Duodenal mucosa (tissue), 2 donors: ENCODE measurements at regions not wholly inside any gene's neighbourhood (a gene's known extent, or its start where the extent isn't known, plus 50 kb on each side); places are given as distances from the start of the nearest gene placed in this dataset.

Experiments
- H3K27ac ChIP-seq: one replicate; pipeline ENCODE4 v1.7.0; 2013; ENCODE audit warnings: low read depth, low read length
- H3K27me3 ChIP-seq, 2 donors: one replicate each; pipeline ENCODE4 v1.7.0; 2013; ENCODE audit warnings: low read length in 2 of 2, control low read depth in 1 of 2; ENCODE audit not compliant: insufficient read depth in 2 of 2, control insufficient read depth in 1 of 2
- H3K36me3 ChIP-seq, 2 donors: one replicate each; pipeline ENCODE4 v1.7.0; 2013; ENCODE audit warnings: low read length in 2 of 2, control low read depth in 1 of 2; ENCODE audit not compliant: insufficient read depth in 2 of 2, control insufficient read depth in 1 of 2
- H3K4me1 ChIP-seq, 2 donors: one replicate each; pipeline ENCODE4 v1.7.0; 2013; ENCODE audit warnings: low read length in 2 of 2, control low read depth in 1 of 2; ENCODE audit not compliant: insufficient read depth in 2 of 2, control insufficient read depth in 1 of 2
- H3K4me3 ChIP-seq, 2 donors: one replicate each; pipeline ENCODE4 v1.7.0; 2013; ENCODE audit warnings: low read length in 2 of 2, low read depth in 1 of 2
- H3K9ac ChIP-seq, 2 donors: one replicate each; pipeline ENCODE4 v1.7.0; 2013; ENCODE audit warnings: low read length in 2 of 2, low read depth in 1 of 2
- H3K9me3 ChIP-seq, 2 donors: one replicate each; pipeline ENCODE4 v1.7.0; 2013; ENCODE audit warnings: low read length in 2 of 2, control low read depth in 1 of 2; ENCODE audit not compliant: control insufficient read depth in 1 of 2

GRCh38 chr6:26223650-26224546 lies 136.7 kb downstream of the HFE start:
- no peaks in the 10 kb centered on the region for H3K27me3 ChIP-seq
- H3K9me3 ChIP-seq: no peaks in the 10 kb centered on the region
- peak overlapping the region; percentile 87 for H3K27ac ChIP-seq
- H3K4me1 ChIP-seq: peaks cover 0 to 7% of the 10 kb centered on the region in 2 donors
- H3K9ac ChIP-seq: peak overlapping the region; percentile 77 to 81
- H3K4me3 ChIP-seq: peak overlapping the region; percentile 74 to 90
- H3K36me3 ChIP-seq: peaks cover 0 to 4% of the 10 kb centered on the region in 2 donors

GRCh38 chr6:26224547-26224912 lies 137.3 kb downstream of the HFE start:
- no peaks in the 10 kb centered on the region for H3K9me3 ChIP-seq
- H3K27me3 ChIP-seq: no peaks in the 10 kb centered on the region
- peaks cover 0 to 4% of the 10 kb centered on the region in 2 donors for H3K36me3 ChIP-seq
- peak overlapping the region; percentile 58 to 77 for H3K9ac ChIP-seq
- peak overlapping the region; percentile 71 for H3K27ac ChIP-seq
- H3K4me3 ChIP-seq: peak overlapping the region; percentile 74 to 90
- H3K4me1 ChIP-seq: peaks cover 0 to 7% of the 10 kb centered on the region in 2 donors

DNA sequence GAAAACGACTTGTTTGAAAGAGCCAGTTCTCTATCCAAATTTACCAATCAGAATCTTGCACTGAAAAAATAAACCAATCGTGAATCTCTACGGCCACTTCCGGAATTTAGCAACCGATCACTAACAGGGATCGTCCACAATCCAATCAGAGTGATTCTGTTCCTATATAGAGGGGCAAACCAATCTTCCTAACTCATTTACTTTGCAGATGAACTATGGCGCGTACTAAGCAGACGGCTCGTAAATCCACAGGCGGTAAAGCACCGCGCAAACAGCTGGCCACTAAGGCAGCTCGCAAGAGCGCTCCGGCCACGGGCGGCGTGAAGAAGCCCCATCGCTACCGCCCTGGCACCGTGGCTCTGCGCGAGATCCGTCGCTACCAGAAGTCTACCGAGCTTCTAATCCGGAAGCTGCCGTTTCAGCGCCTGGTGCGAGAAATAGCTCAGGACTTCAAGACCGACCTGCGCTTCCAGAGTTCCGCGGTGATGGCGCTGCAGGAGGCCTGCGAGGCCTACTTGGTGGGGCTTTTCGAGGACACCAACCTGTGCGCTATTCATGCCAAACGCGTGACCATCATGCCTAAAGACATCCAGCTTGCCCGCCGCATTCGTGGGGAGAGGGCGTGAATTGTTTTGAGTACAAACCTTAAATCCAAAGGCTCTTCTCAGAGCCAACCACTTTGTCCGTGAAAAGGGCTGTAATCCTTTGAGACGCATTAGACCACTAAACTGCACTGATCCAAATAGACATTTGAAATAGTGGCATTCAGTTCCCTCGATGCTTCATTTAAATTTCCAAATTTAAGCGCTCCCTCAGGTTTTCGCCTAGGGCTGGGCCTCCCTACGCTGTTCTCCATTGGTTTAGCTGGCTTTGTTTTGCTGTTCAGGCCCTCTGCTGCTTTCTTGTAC lies 138.0 kb downstream of the HFE start:
- Histone ChIP-seq H3K9ac (peak overlapping the region in 1 of 2 donors; percentile 58), H3K4me3 (peak overlapping the region; percentile 74 to 90), H3K4me1 (peaks cover 0 to 7% of the 10 kb centered on the region in 2 donors), H3K9me3 (no peaks in the 10 kb centered on the region), H3K27me3 (no peaks in the 10 kb centered on the region), H3K27ac (no peak overlapping the region), H3K36me3 (peaks cover 0 to 4% of the 10 kb centered on the region in 2 donors)

DNA sequence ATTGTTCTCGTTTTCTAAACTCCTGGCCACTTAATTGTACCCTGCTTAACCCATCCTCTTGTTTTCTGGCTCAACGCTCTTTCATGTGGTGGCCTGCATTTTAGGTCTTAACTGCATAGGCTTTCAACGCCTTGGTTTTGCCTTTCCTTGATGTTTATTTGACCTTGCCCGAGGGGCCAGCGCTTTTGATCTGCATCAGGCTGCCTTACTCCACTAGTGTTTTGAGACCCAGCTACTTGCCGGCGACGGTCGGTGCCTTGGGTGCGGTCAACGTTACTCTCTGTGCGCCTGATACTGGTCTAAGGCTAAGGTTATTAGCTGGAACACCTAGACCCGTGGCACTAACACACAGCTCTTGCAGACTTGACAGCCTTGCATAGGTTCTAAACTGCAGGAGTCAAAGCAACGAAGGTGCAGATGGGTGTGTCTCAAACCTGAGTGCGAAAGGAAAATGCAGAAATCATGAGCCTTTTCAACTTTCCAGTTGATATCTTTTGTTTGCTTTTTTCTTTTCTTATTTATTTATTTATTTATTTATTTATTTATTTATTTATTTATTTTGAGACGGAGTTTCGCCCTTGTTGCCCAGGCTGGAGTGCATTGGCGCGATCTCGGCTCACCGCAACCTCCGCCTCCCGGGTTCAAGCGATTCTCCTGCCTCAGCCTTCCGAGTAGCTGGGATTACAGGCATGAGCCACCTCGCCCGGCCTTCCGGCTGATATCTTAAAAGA lies 138.8 kb downstream of the HFE start:
- Histone ChIP-seq H3K4me3 (no peak overlapping the region), H3K27me3 (no peaks in the 10 kb centered on the region), H3K9me3 (no peaks in the 10 kb centered on the region), H3K36me3 (peaks cover 0 to 4% of the 10 kb centered on the region in 2 donors), H3K27ac (no peak overlapping the region), H3K9ac (no peak overlapping the region), H3K4me1 (peaks cover 0 to 7% of the 10 kb centered on the region in 2 donors)

- no peak overlapping the region for H3K9ac ChIP-seq
- H3K4me1 ChIP-seq: peaks cover 0 to 7% of the 10 kb centered on the region in 2 donors
- H3K4me3 ChIP-seq: no peak overlapping the region
- no peaks in the 10 kb centered on the region for H3K9me3 ChIP-seq
- H3K27ac ChIP-seq: no peak overlapping the region
- H3K27me3 ChIP-seq: no peaks in the 10 kb centered on the region
- peaks cover 0 to 4% of the 10 kb centered on the region in 2 donors for H3K36me3 ChIP-seq
Observed at GRCh38 chr6:26226579-26226967, 138.4 kb upstream of the BTN3A2 start.

DNA sequence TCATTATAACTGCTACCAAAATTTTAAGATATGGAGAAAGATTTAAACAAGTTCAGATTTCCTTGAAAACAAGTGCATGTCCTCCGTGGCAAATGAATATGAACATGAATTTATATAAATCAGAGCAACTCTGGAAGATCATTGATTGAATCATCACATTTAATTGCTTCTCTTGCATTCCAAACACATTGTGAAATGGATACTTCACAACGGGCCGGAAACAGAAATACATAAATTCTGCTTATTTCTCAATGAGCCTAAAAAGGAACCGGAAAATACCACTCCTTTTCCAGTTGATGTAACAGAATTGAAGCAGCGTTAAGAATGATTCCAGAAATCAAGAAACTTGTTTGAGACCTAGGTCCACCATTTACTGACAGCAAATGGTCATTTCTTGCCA lies 134.6 kb upstream of the BTN3A2 start:
- H3K9me3 ChIP-seq: no peaks in the 10 kb centered on the region
- peaks cover 0 to 3% of the 10 kb centered on the region in 2 donors for H3K27me3 ChIP-seq
- H3K4me1 ChIP-seq: peaks cover under 1 to 6% of the 10 kb centered on the region in 2 donors
- H3K27ac ChIP-seq: no peak overlapping the region
- no peak overlapping the region for H3K4me3 ChIP-seq
- peaks cover 0 to under 1% of the 10 kb centered on the region in 2 donors for H3K36me3 ChIP-seq
- no peak overlapping the region for H3K9ac ChIP-seq

DNA sequence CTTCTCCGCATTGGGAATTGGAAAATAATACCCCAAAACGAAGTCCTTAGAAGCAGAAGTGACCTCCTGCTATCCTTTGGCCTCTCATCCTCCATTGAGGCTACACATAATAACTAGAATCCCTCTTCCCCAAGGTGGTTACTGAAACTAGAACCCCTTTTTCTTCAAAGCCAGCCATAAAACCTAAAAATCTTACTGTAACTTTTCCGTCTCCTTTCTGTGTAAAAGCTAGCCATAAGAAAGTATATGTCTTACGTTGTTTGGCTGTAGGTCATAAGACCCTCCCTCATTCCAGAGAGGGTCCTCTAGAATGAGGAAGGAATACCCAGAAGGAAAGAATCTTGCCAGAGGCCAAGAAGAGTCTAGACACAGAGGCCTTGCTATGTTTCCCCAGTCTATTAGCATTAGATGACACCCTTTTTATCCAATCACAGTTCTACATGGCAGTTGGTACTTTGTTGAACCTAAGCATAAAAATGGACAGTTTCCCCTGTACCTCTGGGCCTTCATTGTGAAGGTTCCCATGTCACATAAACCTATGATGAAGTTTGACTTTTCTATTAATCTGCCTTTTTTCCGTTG lies 133.9 kb upstream of the BTN3A2 start:
- H3K9ac ChIP-seq: no peak overlapping the region
- H3K27ac ChIP-seq: no peak overlapping the region
- peaks cover 0 to 6% of the 10 kb centered on the region in 2 donors for H3K4me1 ChIP-seq
- H3K9me3 ChIP-seq: no peaks in the 10 kb centered on the region
- no peak overlapping the region for H3K4me3 ChIP-seq
- H3K27me3 ChIP-seq: peaks cover 0 to 3% of the 10 kb centered on the region in 2 donors
- no peaks in the 10 kb centered on the region for H3K36me3 ChIP-seq

GRCh38 chr6:26232306-26232939 lies 132.6 kb upstream of the BTN3A2 start:
- H3K9me3 ChIP-seq: no peaks in the 10 kb centered on the region
- peak overlapping the region in 1 of 2 donors; percentile 82 for H3K4me3 ChIP-seq
- H3K9ac ChIP-seq: peak overlapping the region in 1 of 2 donors; percentile 45
- no peak overlapping the region for H3K27ac ChIP-seq
- peaks cover 0 to 6% of the 10 kb centered on the region in 2 donors for H3K4me1 ChIP-seq
- H3K36me3 ChIP-seq: no peaks in the 10 kb centered on the region
- H3K27me3 ChIP-seq: peaks cover 0 to 3% of the 10 kb centered on the region in 2 donors
